ENCODE measurements at regions not wholly inside any gene's neighbourhood (a gene's known extent, or its start where the extent isn't known, plus 50 kb on each side); places are given as distances from the start of the nearest gene placed in this dataset.

DNA sequence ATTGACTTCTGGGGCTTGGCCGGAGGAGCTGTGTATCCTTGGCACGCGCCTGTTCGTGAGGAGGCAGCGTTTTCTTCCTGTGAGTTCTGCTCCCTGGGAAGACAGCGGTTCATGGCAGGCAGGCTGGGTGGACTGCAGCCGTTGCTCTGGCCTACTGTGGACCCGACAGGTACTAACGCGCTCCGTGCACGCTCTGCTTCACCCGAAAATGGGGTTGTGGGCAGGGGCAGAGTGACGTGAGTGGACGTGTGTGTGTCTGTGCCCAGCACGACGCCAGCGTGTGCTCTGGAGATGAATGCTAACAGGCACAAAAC, 179.1 kb downstream of the KIF26A start:
- no peak overlapping the region for H3K4me3 ChIP-seq (ENCODE audit: low read depth in 1 of 3, low read length in 3 of 3)
- WGBS, result 90% methylated on average over 18 of the region's 18 CpGs
- no peak for DNase-seq (ENCODE audit: low spot score)

More for the DNA sequence above, 179.1 kb downstream of the KIF26A start:
- no peak for TF ChIP-seq SP1 (IDR thresholded peaks at IDR 0.05)
- TF ChIP-seq EGR1 (IDR thresholded peaks at IDR 0.05; ENCODE audit: low read depth in 2 of 2), result no peak
- no peak for TF ChIP-seq CTCF (IDR thresholded peaks at IDR 0.05; ENCODE audit: low read depth, low read length, missing input control)
- TF ChIP-seq GABPA (IDR thresholded peaks at IDR 0.05 in 1 of 2, conservative IDR thresholded peaks at IDR 0.05 in 1 of 2), result no peak
- TF ChIP-seq RXRA (IDR thresholded peaks at IDR 0.05), result no peak
- TF ChIP-seq, protein P1, sequence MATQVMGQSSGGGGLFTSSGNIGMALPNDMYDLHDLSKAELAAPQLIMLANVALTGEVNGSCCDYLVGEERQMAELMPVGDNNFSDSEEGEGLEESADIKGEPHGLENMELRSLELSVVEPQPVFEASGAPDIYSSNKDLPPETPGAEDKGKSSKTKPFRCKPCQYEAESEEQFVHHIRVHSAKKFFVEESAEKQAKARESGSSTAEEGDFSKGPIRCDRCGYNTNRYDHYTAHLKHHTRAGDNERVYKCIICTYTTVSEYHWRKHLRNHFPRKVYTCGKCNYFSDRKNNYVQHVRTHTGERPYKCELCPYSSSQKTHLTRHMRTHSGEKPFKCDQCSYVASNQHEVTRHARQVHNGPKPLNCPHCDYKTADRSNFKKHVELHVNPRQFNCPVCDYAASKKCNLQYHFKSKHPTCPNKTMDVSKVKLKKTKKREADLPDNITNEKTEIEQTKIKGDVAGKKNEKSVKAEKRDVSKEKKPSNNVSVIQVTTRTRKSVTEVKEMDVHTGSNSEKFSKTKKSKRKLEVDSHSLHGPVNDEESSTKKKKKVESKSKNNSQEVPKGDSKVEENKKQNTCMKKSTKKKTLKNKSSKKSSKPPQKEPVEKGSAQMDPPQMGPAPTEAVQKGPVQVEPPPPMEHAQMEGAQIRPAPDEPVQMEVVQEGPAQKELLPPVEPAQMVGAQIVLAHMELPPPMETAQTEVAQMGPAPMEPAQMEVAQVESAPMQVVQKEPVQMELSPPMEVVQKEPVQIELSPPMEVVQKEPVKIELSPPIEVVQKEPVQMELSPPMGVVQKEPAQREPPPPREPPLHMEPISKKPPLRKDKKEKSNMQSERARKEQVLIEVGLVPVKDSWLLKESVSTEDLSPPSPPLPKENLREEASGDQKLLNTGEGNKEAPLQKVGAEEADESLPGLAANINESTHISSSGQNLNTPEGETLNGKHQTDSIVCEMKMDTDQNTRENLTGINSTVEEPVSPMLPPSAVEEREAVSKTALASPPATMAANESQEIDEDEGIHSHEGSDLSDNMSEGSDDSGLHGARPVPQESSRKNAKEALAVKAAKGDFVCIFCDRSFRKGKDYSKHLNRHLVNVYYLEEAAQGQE (IDR thresholded peaks at IDR 0.05), result no peak
- TF ChIP-seq, protein P2, sequence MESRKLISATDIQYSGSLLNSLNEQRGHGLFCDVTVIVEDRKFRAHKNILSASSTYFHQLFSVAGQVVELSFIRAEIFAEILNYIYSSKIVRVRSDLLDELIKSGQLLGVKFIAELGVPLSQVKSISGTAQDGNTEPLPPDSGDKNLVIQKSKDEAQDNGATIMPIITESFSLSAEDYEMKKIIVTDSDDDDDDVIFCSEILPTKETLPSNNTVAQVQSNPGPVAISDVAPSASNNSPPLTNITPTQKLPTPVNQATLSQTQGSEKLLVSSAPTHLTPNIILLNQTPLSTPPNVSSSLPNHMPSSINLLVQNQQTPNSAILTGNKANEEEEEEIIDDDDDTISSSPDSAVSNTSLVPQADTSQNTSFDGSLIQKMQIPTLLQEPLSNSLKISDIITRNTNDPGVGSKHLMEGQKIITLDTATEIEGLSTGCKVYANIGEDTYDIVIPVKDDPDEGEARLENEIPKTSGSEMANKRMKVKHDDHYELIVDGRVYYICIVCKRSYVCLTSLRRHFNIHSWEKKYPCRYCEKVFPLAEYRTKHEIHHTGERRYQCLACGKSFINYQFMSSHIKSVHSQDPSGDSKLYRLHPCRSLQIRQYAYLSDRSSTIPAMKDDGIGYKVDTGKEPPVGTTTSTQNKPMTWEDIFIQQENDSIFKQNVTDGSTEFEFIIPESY (IDR thresholded peaks at IDR 0.05), result no peak
- TF ChIP-seq, protein P3, sequence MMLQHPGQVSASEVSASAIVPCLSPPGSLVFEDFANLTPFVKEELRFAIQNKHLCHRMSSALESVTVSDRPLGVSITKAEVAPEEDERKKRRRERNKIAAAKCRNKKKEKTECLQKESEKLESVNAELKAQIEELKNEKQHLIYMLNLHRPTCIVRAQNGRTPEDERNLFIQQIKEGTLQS (IDR thresholded peaks at IDR 0.05), result no peak
- no peak for TF ChIP-seq HNF4A (conservative IDR thresholded peaks at IDR 0.05)
- no peak for TF ChIP-seq FOXA2 (IDR thresholded peaks at IDR 0.05)
- no peak for TF ChIP-seq NR2F2 (IDR thresholded peaks at IDR 0.05)
- no peak for TF ChIP-seq YY1 (IDR thresholded peaks at IDR 0.05)
- no peak for TF ChIP-seq RAD21 (IDR thresholded peaks at IDR 0.05)
- TF ChIP-seq FOXA1 (IDR thresholded peaks at IDR 0.05), result no peak
- TF ChIP-seq MAX (IDR thresholded peaks at IDR 0.05), result no peak
- TF ChIP-seq HNF4G (IDR thresholded peaks at IDR 0.05), result no peak
- no peak for TF ChIP-seq JUND (IDR thresholded peaks at IDR 0.05)
- no peak for TF ChIP-seq TAF1 (conservative IDR thresholded peaks at IDR 0.05)
- Histone ChIP-seq H3K36me3 (ENCODE audit: control insufficient read depth in 4 of 4, insufficient read depth in 3 of 4, low read depth in 1 of 4, low read length in 3 of 4) (no peaks in the 10 kb centered on the region), H3K4me1 (ENCODE audit: control insufficient read depth in 4 of 4, insufficient read depth in 4 of 4, low read length in 3 of 4) (peaks cover 0 to 5% (median 0%) of the 10 kb centered on the region in 4 donors), H3K27ac (ENCODE audit: low read depth in 1 of 2, low read length in 2 of 2) (no peak overlapping the region), H3K9ac (ENCODE audit: low read depth in 1 of 2, low read length in 2 of 2) (no peak overlapping the region), H3K27me3 (ENCODE audit: control insufficient read depth in 4 of 4, insufficient read depth in 4 of 4, low read length in 3 of 4) (no peaks in the 10 kb centered on the region), H3K9me3 (ENCODE audit: control insufficient read depth in 4 of 4, low read length in 3 of 4) (no peaks in the 10 kb centered on the region)
